Skeletal muscle satellite cell (primary cell): ENCODE measurements at regions not wholly inside any gene's neighbourhood (a gene's known extent, or its start where the extent isn't known, plus 50 kb on each side); places are given as distances from the start of the nearest gene placed in this dataset.
"Not testable (repeated sequence)": the region's sequence is repeated elsewhere in the genome, so short reads cannot be mapped to it uniquely, and the experiment has no call there.

Source experiments
- H3K27me3 ChIP-seq: 2 replicates; pipeline ENCODE4 v1.7.0; 2013; ENCODE audit warnings: low read length; ENCODE audit not compliant: control insufficient read depth, insufficient read depth
- H3K36me3 ChIP-seq: 2 replicates; pipeline ENCODE4 v1.7.0; 2013; ENCODE audit warnings: mild to moderate bottlenecking, control low read depth, low read length; ENCODE audit not compliant: insufficient read depth
- H3K4me1 ChIP-seq: 2 replicates; pipeline ENCODE4 v1.7.0; 2013; ENCODE audit warnings: low read length; ENCODE audit not compliant: control insufficient read depth, insufficient read depth
- H3K4me2 ChIP-seq: 2 replicates; pipeline ENCODE4 v1.7.0; 2013; ENCODE audit warnings: mild to moderate bottlenecking, low read length
- H3K4me3 ChIP-seq: 2 replicates; pipeline ENCODE4 v1.7.0; 2013; ENCODE audit warnings: low read length
- H3K9ac ChIP-seq: 2 replicates; pipeline ENCODE4 v1.7.0; 2013; ENCODE audit warnings: mild to moderate bottlenecking, low read depth, low read length, moderate library complexity
- H3K9me3 ChIP-seq: replicated peaks from 2 replicates; pipeline ENCODE4 v1.7.0; 2013; ENCODE audit warnings: mild to moderate bottlenecking, control low read depth, low read length

DNA sequence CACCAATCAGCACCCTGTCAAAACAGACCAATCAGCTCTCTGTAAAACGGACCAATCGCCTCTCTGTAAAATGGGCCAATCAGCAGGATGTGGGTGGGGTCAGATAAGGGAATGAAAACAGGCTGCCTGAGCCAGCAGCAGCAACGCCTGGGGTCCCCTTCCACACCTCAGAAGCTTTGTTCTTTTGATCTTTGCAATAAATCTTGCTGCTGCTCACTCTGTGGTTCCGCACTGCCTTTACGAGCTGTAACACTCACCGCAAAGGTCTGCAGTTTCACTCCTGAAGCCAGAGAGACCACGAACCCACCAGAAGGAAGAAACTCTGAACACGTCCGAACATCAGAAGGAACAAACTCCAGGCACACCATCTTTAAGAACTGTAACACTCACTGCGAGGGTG, 251.4 kb downstream of the ZIC4 start:
- not testable (repeated sequence) for H3K4me3 ChIP-seq, H3K4me2 ChIP-seq, H3K9ac ChIP-seq, H3K27me3 ChIP-seq, H3K36me3 ChIP-seq, H3K4me1 ChIP-seq, H3K9me3 ChIP-seq

- Histone ChIP-seq H3K27me3 (no peaks in the 10 kb centered on the region), H3K36me3 (no peaks in the 10 kb centered on the region), H3K4me1 (no peaks in the 10 kb centered on the region), H3K4me3 (no peak overlapping the region), H3K9me3 (no peaks in the 10 kb centered on the region), H3K9ac (no peak overlapping the region), H3K4me2 (no peak overlapping the region)
Measured at GRCh38 chr3:147153830-147154539, 252.4 kb downstream of the ZIC4 start.

GRCh38 chr3:147152476-147152875, 253.9 kb downstream of the ZIC4 start:
- Histone ChIP-seq H3K4me1 (no peaks in the 10 kb centered on the region), H3K9ac (no peak overlapping the region), H3K27me3 (no peaks in the 10 kb centered on the region), H3K36me3 (no peaks in the 10 kb centered on the region), H3K4me2 (no peak overlapping the region), H3K9me3 (no peaks in the 10 kb centered on the region), H3K4me3 (no peak overlapping the region)

DNA sequence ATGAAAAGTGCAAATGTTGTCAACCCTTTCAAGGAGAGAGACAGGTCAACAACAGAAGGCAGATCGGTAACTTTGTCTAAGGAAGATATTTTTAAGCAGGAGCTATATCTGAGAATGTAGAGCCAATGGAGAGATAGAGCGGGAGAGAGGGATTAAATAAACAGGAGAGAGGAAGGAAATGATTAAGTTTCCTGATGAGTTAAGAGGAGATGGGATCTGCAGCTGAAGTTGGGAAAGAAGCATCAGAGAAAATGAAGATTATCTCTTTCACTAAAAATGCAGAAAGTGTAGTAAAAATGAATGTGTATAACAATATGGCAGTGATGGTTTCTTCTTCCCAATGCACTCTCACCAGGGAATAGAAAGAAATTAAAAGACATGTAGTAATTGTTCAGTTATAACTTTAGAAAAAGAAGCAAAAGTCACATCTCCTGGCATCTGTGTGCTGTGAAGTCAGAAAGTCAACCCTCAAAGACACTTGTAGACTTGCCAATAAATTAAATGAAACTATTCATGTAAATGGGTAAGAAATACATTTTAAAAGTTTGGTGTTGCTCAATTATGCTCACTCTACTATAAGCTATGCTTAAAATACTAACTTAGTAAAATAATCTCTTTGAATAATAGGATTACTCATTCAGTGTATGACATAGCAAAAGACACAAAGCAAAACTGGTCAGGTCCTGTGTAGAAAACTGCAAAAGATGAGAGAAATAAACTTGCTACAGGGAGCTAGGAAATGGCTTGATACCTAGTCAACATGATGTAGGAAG, 264.6 kb downstream of the ZIC4 start:
- Histone ChIP-seq H3K27me3 (no peaks in the 10 kb centered on the region), H3K4me3 (no peak overlapping the region), H3K4me2 (no peak overlapping the region), H3K9ac (no peak overlapping the region), H3K4me1 (peaks cover 6% of the 10 kb centered on the region), H3K36me3 (no peaks in the 10 kb centered on the region), H3K9me3 (no peaks in the 10 kb centered on the region)

GRCh38 chr3:147139341-147139740, 267.0 kb downstream of the ZIC4 start:
- no peaks in the 10 kb centered on the region for H3K27me3 ChIP-seq
- H3K4me1 ChIP-seq, result peaks cover 6% of the 10 kb centered on the region
- H3K36me3 ChIP-seq, result no peaks in the 10 kb centered on the region
- H3K9me3 ChIP-seq, result no peaks in the 10 kb centered on the region
- H3K9ac ChIP-seq, result no peak overlapping the region
- no peak overlapping the region for H3K4me2 ChIP-seq
- no peak overlapping the region for H3K4me3 ChIP-seq

DNA sequence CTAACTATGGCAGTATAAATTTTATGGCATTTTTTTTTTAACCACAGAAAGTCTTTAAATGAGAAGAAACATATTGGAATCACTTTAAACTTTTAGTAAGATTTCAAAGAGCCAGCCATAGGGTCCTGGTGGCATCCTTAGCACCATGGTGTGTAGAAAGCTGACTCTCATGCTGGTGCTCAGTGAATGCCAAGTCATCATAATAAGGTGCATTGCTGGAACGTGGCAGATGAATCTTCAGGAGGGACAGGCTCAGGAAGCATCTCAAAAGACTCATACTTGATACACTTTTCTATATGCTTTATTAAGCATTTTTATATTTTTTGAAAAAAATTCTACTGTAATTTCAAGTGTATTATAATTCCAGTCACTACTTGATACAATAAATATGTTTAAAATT, 274.2 kb downstream of the ZIC4 start:
- Histone ChIP-seq H3K27me3 (no peaks in the 10 kb centered on the region), H3K4me1 (peaks cover 8% of the 10 kb centered on the region), H3K36me3 (no peaks in the 10 kb centered on the region), H3K4me2 (no peak overlapping the region), H3K9ac (no peak overlapping the region), H3K9me3 (no peaks in the 10 kb centered on the region), H3K4me3 (no peak overlapping the region)

GRCh38 chr3:147130461-147130860, 275.9 kb downstream of the ZIC4 start:
- Histone ChIP-seq H3K27me3 (no peaks in the 10 kb centered on the region), H3K4me3 (no peak overlapping the region), H3K9ac (no peak overlapping the region), H3K4me2 (no peak overlapping the region), H3K36me3 (no peaks in the 10 kb centered on the region), H3K9me3 (no peaks in the 10 kb centered on the region), H3K4me1 (peaks cover 8% of the 10 kb centered on the region)

GRCh38 chr3:147129665-147130064, 276.7 kb downstream of the ZIC4 start:
- Histone ChIP-seq H3K9me3 (no peaks in the 10 kb centered on the region), H3K36me3 (no peaks in the 10 kb centered on the region), H3K9ac (no peak overlapping the region)

DNA sequence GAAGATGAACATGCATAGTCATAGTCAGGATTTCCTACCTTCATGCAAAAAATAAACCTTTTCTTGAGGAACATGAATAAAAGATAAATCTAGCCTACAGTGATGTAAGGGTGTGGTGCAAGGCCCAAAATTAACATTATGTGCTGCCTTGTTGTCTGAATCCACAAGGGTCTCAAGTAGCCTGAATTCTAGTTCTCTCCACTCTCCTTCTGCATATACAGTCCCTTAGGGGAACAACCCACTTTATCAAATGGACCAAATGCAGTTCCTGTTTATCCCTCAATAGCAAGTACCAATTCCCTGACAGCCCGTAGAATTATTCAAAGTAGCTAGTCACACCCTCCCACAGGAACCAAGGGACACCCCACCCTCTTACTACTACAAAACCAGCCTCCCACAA, 284.0 kb downstream of the ZIC4 start:
- no peaks in the 10 kb centered on the region for H3K4me1 ChIP-seq
- no peaks in the 10 kb centered on the region for H3K27me3 ChIP-seq
- H3K4me3 ChIP-seq, result no peak overlapping the region
- H3K4me2 ChIP-seq, result no peak overlapping the region
- H3K36me3 ChIP-seq, result no peaks in the 10 kb centered on the region
- no peak overlapping the region for H3K9ac ChIP-seq
- H3K9me3 ChIP-seq, result no peaks in the 10 kb centered on the region

More at GRCh38 chr3:147129665-147130064, 276.7 kb downstream of the ZIC4 start:
- H3K4me3 ChIP-seq, result no peak overlapping the region
- H3K27me3 ChIP-seq, result no peaks in the 10 kb centered on the region
- peaks cover 8% of the 10 kb centered on the region for H3K4me1 ChIP-seq
- H3K4me2 ChIP-seq, result no peak overlapping the region

DNA sequence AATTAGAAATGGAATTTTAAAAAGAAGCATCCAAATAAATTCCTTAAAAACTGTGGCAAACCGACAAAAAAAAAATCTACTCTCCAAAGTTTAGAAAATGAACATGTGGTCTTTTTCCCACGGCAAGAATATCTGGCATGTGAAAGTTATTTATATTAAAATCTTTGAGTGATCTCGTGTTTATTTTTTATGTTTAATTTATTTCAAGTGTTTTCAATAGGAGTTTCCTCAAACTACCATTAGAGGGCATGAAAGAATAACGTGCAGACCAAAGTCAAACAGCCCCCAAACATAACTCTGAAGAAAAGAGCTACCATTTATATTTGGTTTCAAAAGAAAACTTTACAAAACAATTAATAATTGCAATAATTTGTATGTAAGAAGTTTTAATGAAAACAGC, 286.4 kb downstream of the ZIC4 start:
- Histone ChIP-seq H3K4me2 (no peak overlapping the region), H3K36me3 (no peaks in the 10 kb centered on the region), H3K4me1 (no peaks in the 10 kb centered on the region), H3K9ac (no peak overlapping the region), H3K4me3 (no peak overlapping the region), H3K27me3 (no peaks in the 10 kb centered on the region), H3K9me3 (no peaks in the 10 kb centered on the region)

GRCh38 chr3:147119346-147119745, 287.0 kb downstream of the ZIC4 start:
- H3K36me3 ChIP-seq, result no peaks in the 10 kb centered on the region
- peaks cover under 1% of the 10 kb centered on the region for H3K4me1 ChIP-seq
- no peaks in the 10 kb centered on the region for H3K9me3 ChIP-seq
- no peaks in the 10 kb centered on the region for H3K27me3 ChIP-seq
- no peak overlapping the region for H3K9ac ChIP-seq
- no peak overlapping the region for H3K4me3 ChIP-seq
- no peak overlapping the region for H3K4me2 ChIP-seq

DNA sequence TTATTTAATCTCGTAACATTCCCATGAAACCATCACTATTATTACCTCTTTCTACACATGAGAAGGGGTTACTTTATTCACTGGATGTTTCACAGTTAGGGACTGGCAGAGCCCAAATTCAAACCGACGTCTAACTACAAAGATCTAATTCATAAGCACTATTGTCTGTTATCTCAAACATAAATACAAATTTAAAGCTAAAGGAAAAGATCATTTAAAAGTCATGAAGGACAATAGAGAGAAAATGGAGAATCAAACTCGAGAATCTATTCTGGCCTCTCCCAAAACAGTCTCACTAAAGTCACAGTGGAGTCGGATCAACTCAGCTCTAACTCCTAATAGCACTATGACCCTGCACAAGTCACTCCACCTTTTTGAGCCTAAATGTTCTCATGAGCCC, 287.7 kb downstream of the ZIC4 start:
- Histone ChIP-seq H3K9ac (no peak overlapping the region), H3K36me3 (no peaks in the 10 kb centered on the region), H3K4me2 (no peak overlapping the region), H3K4me3 (no peak overlapping the region), H3K4me1 (peaks cover 8% of the 10 kb centered on the region), H3K27me3 (no peaks in the 10 kb centered on the region), H3K9me3 (no peaks in the 10 kb centered on the region)
